ENCODE measurements at regions not wholly inside any gene's neighbourhood (a gene's known extent, or its start where the extent isn't known, plus 50 kb on each side); places are given as distances from the start of the nearest gene placed in this dataset.
A peak's percentile ranks its signal among the peaks of the same experiment; 100 is the strongest.
"Not testable (repeated sequence)": the region's sequence is repeated elsewhere in the genome, so short reads cannot be mapped to it uniquely, and the experiment has no call there.

DNA sequence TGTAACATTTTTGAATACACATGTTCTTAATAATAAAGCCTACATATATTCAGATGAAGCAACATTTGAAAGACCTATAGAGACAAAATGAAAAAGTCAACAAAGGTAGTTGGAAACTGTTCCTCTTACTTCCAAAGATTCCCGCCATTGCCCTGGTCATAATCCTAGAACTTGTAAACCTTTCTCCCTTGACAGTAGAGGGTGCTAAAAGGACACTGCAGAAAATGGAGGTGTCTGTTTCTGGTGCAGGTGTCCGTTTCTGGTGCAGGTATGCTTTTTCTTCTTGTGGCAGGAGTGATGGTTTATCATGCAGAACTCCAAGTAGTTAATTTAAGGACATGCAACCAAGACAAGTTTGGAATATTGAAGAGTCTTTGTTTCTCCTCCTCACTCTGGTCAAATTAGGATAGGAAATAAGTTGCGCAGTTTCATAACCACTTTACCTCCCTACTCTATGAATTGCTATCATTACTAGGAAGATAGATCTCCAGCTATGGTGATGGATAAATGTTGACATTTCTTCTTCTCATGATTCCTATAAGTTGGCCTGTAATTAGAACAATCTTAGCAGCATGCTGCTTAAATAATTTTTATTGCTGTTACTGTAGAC lies 56.0 kb upstream of the FAM174A start:
- no peak for DNase-seq

DNA sequence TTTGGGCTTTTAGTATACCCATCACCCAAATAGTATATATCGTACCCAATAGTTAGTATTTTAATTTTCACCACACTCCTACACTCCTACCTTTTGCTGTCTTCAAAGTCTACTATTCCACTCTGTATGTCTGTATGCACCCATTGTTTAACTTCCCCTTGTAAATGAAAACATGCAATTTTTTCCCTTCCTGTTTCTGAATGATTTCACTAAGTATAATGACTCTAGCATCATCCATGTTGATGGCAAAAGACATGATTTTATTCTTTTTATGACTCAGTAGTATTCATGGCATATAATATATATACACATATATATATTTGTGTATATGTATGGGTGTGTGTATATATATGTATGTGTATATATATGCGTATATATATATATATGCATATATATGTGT lies 63.1 kb upstream of the FAM174A start:
- DNase-seq, result no peak

DNA sequence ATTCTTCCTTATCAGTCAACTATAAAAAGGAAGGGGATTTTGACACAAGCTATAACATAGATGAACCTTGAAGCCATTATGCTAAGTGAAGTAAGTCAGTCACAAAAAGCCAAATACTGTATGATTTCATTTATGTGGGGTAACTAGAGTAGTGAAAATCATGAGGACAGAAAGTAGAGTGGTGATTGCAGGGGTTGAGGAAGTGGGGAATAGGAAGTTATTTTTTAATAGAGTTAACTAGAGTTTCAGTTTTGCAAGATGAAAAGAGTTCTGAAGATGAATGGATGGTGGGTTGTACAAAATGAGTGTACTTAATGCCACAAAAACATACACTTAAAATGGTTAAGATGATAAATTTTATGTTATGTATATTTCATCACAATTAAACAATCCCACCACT lies 65.4 kb upstream of the FAM174A start:
- DNase-seq, result no peak

GRCh38 chr5:100464418-100464817 lies 70.8 kb upstream of the FAM174A start:
- peak; percentile 55 for DNase-seq

DNA sequence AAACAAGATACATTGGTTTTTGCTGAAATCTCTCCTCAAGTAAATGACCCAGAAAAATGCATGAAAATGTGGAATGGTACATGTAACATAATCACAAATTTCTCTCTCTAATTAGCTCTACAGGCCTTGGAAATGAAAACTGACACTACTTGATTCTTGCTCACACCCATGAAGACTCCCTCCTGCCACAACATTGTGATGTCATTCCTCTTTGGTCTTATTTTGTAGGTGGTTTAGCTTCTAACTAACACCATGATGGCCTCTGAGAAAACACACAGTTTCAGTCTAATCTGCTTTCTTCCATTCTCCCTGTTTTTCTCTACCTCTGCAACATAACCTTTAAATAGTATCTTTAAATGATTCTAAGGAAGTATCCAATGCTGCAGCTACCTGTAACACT lies 78.6 kb upstream of the FAM174A start:
- DNase-seq, result no peak

GRCh38 chr5:100452126-100452525 lies 83.0 kb upstream of the FAM174A start:
- no peak for DNase-seq

DNA sequence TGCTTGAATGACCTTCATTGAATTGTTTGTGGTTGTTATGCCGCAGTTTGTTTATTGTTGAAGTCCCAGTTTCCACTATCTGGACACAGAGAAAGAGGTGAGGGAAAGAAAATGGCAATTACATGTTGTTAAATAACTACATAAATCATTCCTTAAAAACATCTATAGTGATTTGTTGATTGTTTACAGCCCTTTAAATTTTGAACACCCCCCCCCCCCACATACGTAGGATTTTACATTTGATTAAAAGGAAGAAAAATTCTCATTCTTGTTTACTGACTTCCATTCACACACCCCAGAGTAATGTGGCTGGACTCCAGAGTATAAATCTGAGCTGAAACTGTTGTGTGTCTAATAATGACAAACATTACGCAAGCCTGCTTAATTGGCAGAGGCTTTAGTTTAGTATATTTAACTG lies 87.1 kb upstream of the FAM174A start:
- no peak for DNase-seq

GRCh38 chr5:100446879-100447430 lies 88.2 kb upstream of the FAM174A start:
- DNase-seq, result no peak

DNA sequence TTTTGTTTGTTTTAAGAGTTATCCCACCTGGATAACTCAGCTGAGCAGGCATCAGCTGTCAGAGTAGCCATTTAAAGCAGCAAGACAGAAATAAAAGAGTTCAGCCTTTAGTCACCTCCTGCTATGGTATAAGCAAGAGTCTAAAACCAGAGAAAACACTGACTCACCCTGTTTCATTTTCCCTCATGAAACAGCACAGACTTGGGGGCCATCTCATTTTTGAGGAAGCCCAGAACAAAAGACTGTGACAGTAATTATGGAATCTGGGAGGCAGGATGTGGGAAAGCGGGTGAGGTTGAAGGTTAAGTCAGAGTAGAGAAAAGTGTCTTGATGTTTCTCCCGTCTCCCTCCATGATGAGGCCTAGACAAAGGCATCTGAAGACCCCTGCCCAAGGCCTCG lies 90.2 kb upstream of the FAM174A start:
- peak; percentile 2 for DNase-seq

- DNase-seq, result no peak
Measured at GRCh38 chr5:100434815-100435214, 100.4 kb upstream of the FAM174A start.

GRCh38 chr5:100432741-100433140 lies 102.4 kb upstream of the FAM174A start:
- DNase-seq, result no peak

DNA sequence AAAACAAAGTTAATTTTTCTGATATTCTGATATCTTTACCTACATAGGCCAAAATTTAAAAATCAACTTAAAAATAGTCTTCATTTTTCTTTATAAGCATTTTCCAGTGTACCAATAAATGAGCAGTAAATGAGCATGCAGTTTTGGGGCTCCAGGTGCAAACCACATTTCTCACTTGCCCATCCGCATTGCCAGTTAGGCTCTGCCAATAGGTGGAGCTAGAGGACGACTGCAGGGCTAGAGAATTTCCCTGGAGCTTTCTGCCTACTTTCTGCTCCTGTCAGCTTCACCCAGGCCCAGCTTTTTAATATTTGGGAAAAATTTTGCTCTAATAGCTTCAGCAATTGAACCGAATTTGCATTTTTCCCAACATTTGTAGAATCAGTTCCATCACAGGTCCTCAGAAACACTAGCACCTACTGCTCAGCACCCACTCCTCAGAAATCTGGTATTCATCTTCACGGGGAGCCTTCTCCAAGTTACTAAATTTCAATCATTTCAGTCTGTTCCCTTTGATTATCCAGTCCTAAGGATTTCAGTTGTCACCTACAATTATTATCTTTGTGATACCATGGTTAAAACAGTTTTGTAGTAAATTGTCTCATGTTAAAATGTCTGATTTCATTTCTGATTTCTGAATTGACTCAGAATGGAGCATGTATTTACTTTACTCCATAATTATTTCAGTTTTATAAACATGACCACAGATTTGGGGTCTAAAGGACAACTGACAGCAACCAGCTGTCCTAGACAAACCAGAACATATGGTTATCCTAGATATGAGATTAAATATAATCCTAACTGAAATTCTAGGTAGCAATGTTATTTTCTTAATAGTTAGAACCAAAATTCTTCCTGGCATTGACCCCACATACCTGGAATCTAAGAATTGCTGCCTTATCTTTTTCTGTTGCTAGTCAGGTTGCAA lies 104.6 kb upstream of the FAM174A start:
- peak; percentile 28 for DNase-seq

GRCh38 chr5:100424787-100425186 lies 110.4 kb upstream of the FAM174A start:
- no peak for DNase-seq

GRCh38 chr5:100424017-100424416 lies 111.2 kb upstream of the FAM174A start:
- DNase-seq, result no peak

GRCh38 chr5:100423330-100423729 lies 111.8 kb upstream of the FAM174A start:
- no peak for DNase-seq

- no peak for DNase-seq
Measured at GRCh38 chr5:100421360-100421759, 113.8 kb upstream of the FAM174A start.

GRCh38 chr5:100418231-100418630 lies 116.9 kb upstream of the FAM174A start:
- no peak for DNase-seq

DNA sequence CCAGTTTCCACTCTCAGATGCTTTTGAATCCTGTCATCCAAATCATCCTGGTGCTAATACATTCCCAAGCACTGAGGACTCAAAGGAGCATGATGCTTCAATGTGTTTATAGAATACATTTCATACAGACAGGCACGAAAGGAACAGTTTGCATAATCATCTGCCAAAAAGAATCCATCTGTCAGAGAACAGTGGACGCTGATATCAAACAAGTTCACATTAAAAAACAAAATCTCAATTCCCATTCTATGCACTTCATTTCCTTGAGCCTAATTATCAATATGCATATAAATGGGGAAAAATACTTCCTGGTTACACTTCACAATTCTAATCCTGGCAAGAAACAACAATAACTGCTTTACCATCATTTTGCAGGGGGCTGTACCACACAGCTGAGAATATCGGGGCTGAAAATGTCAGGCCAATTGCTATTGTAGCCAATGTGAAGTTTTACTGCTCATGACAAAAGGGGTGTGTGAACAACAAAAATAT lies 125.5 kb upstream of the FAM174A start:
- no peak for DNase-seq

DNA sequence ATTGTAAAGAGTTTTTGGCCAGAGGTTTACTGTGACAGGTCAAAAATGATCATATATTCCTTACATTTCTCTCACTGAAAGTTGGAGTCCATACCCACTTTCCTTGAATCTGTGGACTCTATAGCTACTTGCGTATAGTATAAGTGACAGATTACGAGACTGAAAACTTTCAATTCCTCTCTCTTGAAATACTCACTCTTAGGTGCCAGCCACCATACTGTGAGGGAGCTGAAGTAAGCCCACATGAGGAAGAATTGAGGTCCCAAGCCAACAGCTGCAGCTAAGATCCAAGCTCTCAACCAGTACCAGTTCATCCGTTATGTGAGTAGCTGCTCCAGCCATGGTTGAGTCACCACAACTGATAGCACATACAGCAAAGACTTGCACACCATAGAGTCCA lies 128.1 kb upstream of the FAM174A start:
- DNase-seq, result no peak

DNA sequence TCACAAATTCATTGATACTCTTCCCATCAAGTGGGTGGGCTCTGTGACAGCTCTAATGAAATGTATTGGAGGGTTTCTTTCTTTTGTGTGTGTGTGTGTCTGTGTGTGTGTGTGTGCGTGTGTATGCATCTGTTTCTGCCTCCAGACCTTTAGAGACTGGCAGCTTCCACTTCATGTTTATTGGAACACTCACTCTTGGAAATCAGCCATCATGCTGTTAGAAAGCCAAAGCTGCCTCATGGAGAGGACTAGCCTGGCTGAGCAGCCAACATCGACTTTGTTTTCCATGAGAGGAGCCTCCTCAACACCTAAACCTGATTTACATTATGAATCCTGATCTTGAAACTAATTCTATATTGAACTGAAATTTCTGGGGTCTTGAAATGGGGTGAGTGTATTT lies 128.5 kb upstream of the FAM174A start:
- DNase-seq, result peak; percentile 2

- DNase-seq, result no peak
Measured at GRCh38 chr5:100402071-100402470, 133.1 kb upstream of the FAM174A start.

GRCh38 chr5:100401149-100401548 lies 134.0 kb upstream of the FAM174A start:
- DNase-seq, result no peak

GRCh38 chr5:100398815-100399214 lies 136.4 kb upstream of the FAM174A start:
- DNase-seq, result not testable (repeated sequence)
